SK-N-SH (cell line): ENCODE measurements at regions not wholly inside any gene's neighbourhood (a gene's known extent, or its start where the extent isn't known, plus 50 kb on each side); places are given as distances from the start of the nearest gene placed in this dataset.

Experiments used
- CTCF ChIA-PET: fragments of 300-600, 350-600 bp; formaldehyde crosslinking; extraction: SDS; loops from one replicate; lab custom pipeline; 2021; lab: Yijun Ruan, JAX
- POLR2A ChIA-PET: fragments of 350-600 bp; sonication (Branson Sonifier 250); formaldehyde crosslinking; extraction: SDS; loops from one replicate; lab custom pipeline; 2020; ENCODE audit warnings: antibody characterized with exemption, inconsistent platforms; lab: Yijun Ruan, JAX
- DNase-seq: peaks from one replicate; pipeline ENCODE4 v3.0.0; 2012
- H2AFZ ChIP-seq: fragments of 200-600 bp; sonication (generic); 2 replicates; pipeline ENCODE4 v1.8.1; 2016; ENCODE audit warnings: antibody characterized with exemption, mild to moderate bottlenecking, low read depth
- H3F3A ChIP-seq: fragments of 200-600 bp; sonication (generic); replicated peaks from 2 replicates; pipeline ENCODE3; 2016; ENCODE audit warnings: antibody characterized with exemption, mild to moderate bottlenecking; ENCODE audit not compliant: insufficient read depth
- H3K27ac ChIP-seq, 2 experiments: fragments of 200-500 bp in 1 of 2; fragments of 200-600 bp in 1 of 2; sonication (Bioruptor generic) in 1 of 2; sonication (generic), shearing (Covaris generic) in 1 of 2; 2 replicates each; pipeline versions ENCODE4 v1.5.1 to v1.6.1; 2014 to 2016; ENCODE audit warnings: low read depth in 2 of 2, inconsistent platforms in 1 of 2, low read length in 1 of 2, mild to moderate bottlenecking in 1 of 2, mixed read lengths in 1 of 2
- H3K27me3 ChIP-seq: fragments of 200-600 bp; sonication (generic), shearing (Covaris generic); 2 replicates; pipeline ENCODE4 v1.6.1; 2016; ENCODE audit warnings: mixed run types; ENCODE audit not compliant: insufficient read depth
- H3K36me3 ChIP-seq, 2 experiments: fragments of 200-500 bp in 1 of 2; fragments of 200-600 bp in 1 of 2; sonication (Bioruptor generic) in 1 of 2; sonication (generic) in 1 of 2; replicated peaks in 1 of 2; 2 replicates each; pipeline versions ENCODE3 to v1.5.1; 2014 to 2016; ENCODE audit warnings: low read length in 1 of 2, mild to moderate bottlenecking in 1 of 2; ENCODE audit not compliant: insufficient read depth in 2 of 2, control insufficient read depth in 1 of 2
- H3K4me1 ChIP-seq, 2 experiments: fragments of 200-500 bp in 1 of 2; fragments of 200-600 bp in 1 of 2; sonication (Bioruptor generic) in 1 of 2; sonication (generic), shearing (Covaris generic) in 1 of 2; 2 replicates each; pipeline versions ENCODE4 v1.5.1 to v1.6.1; 2014 to 2016; ENCODE audit warnings: low read depth in 1 of 2, low read length in 1 of 2, mixed run types in 1 of 2; ENCODE audit not compliant: insufficient read depth in 2 of 2, control insufficient read depth in 1 of 2
- H3K4me2 ChIP-seq: fragments of 200-600 bp; sonication (generic), shearing (Covaris generic); 2 replicates; pipeline ENCODE4 v1.6.1; 2017; ENCODE audit warnings: mixed run types
- H3K4me3 ChIP-seq, 2 experiments: fragments of 200-500 bp in 1 of 2; fragments of 200-600 bp in 1 of 2; sonication (Bioruptor generic) in 1 of 2; sonication (generic), shearing (Covaris generic) in 1 of 2; 2 replicates each; pipeline versions ENCODE4 v1.5.1 to v1.8.1; 2014 to 2016; ENCODE audit warnings: low read depth in 2 of 2, inconsistent platforms in 1 of 2, low read length in 1 of 2, mild to moderate bottlenecking in 1 of 2, mixed read lengths in 1 of 2, moderate library complexity in 1 of 2
- H3K79me2 ChIP-seq: fragments of 200-600 bp; sonication (generic); 2 replicates; pipeline ENCODE4 v1.8.1; 2017; ENCODE audit warnings: mild to moderate bottlenecking; ENCODE audit not compliant: insufficient read depth
- H3K9ac ChIP-seq: fragments of 200-600 bp; sonication (generic); 2 replicates; pipeline ENCODE4 v1.6.1; 2017; ENCODE audit warnings: mixed run types
- H3K9me2 ChIP-seq: fragments of 200-600 bp; sonication (generic); 2 replicates; pipeline ENCODE4 v1.6.1; 2017; ENCODE audit warnings: mixed run types
- H3K9me3 ChIP-seq: fragments of 200-600 bp; sonication (generic); 2 replicates; pipeline ENCODE4 v1.6.1; 2017; ENCODE audit warnings: mixed run types, mild to moderate bottlenecking, moderate library complexity
- H4K20me1 ChIP-seq: fragments of 200-600 bp; sonication (generic); 2 replicates; pipeline ENCODE4 v1.6.1; 2017; ENCODE audit warnings: mild to moderate bottlenecking, mixed run types; ENCODE audit not compliant: insufficient read depth
- CHD2 ChIP-seq: fragments of 150-350 bp; IDR thresholded peaks from 2 replicates; pipeline ENCODE4 v1.6.1; 2018; ENCODE audit warnings: low read length; ENCODE audit not compliant: partially characterized antibody
- FOXJ3 ChIP-seq: sonication (generic); formaldehyde crosslinking; IDR thresholded peaks from 2 replicates; pipeline ENCODE4 v1.5.1; 2020; ENCODE audit warnings: mild to moderate bottlenecking, missing genetic modification reagents
- GABPA ChIP-seq: IDR thresholded peaks from 2 replicates; pipeline ENCODE4 v1.4.0; 2012; ENCODE audit warnings: low read depth, mild to moderate bottlenecking
- JUND ChIP-seq: IDR thresholded peaks from 2 replicates; pipeline ENCODE4 v1.4.0; 2012
- NRF1 ChIP-seq: IDR thresholded peaks from 2 replicates; pipeline ENCODE4 v1.6.1; 2012; ENCODE audit warnings: low read depth, mild to moderate bottlenecking, low read length
- POLR2AphosphoS5 ChIP-seq: IDR thresholded peaks from 2 replicates; pipeline ENCODE4 v1.6.1; 2012; ENCODE audit warnings: low read depth, low read length
- RAD21 ChIP-seq: IDR thresholded peaks from 2 replicates; pipeline ENCODE4 v1.6.1; 2012; ENCODE audit warnings: mild to moderate bottlenecking, low read length
- RXRA ChIP-seq: IDR thresholded peaks from 2 replicates; pipeline ENCODE4 v1.4.0; 2012; ENCODE audit warnings: low read depth, mild to moderate bottlenecking, borderline replicate concordance
- SIN3A ChIP-seq: IDR thresholded peaks from 2 replicates; pipeline ENCODE4 v1.6.1; 2012; ENCODE audit warnings: low read depth, mild to moderate bottlenecking, low read length, moderate library complexity, borderline replicate concordance
- SMC3 ChIP-seq: IDR thresholded peaks from 2 replicates; pipeline ENCODE4 v1.6.1; 2012; ENCODE audit warnings: low read depth, low read length, improper control_type of control experiment
- TCF12 ChIP-seq: IDR thresholded peaks from 2 replicates; pipeline ENCODE4 v1.4.0; 2012
- TF ChIP-seq, protein P1 (sequence below): fragments of 150-350 bp; IDR thresholded peaks from 2 replicates; pipeline ENCODE4 v1.6.1; 2016; ENCODE audit warnings: mild to moderate bottlenecking, low read depth, low read length
- TF ChIP-seq, protein P2 (sequence below): IDR thresholded peaks from 2 replicates; pipeline ENCODE4 v1.4.0; 2012; ENCODE audit warnings: low read depth, borderline replicate concordance
- TF ChIP-seq, protein P3 (sequence below): IDR thresholded peaks from 2 replicates; pipeline ENCODE4 v1.6.1; 2012; ENCODE audit warnings: mild to moderate bottlenecking, low read depth, low read length, moderate library complexity
- TF ChIP-seq, protein P4 (sequence below): IDR thresholded peaks from 2 replicates; pipeline ENCODE4 v1.4.0; 2012; ENCODE audit warnings: low read depth

DNA sequence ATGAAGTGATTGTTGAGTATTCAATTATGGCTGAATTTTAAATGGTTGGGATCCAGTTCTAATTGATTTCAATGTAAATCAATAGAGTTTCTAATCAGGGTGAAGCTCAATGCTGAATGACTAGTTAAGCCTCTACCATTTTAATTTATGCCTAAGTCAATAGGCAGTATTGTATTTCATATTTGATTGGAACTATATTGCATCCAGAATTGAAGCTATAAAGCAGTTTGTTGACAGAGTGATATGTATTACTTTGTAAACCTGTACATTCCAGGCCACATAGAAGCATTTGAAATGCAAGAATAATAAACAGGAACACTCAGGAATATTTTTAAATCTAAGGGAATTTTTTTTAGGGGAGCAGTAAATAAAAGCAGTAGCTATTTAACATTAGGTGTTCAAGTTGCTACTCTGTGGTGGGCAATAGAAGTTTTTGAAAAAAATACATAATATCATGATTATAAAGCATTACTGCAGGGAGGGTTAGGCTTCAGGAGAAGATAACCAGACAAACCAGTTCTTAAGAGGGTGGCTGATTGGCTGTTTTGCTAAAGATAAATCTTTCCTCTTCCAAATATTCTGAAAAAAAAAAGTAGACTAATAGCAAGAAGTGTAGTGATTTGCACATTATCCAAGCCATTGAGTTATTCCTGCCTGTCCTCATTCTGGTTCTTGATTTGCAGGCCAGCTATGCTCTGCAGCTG, 492.0 kb upstream of the MEF2C start:
- H3K27ac ChIP-seq, result no peak overlapping the region
- H3K9ac ChIP-seq, result no peak overlapping the region
- no peaks in the 10 kb centered on the region for H3F3A ChIP-seq
- H3K36me3 ChIP-seq, result no peaks in the 10 kb centered on the region
- no peak for TF ChIP-seq POLR2AphosphoS5
- TF ChIP-seq FOXJ3, result no peak
- TF ChIP-seq, protein P1, sequence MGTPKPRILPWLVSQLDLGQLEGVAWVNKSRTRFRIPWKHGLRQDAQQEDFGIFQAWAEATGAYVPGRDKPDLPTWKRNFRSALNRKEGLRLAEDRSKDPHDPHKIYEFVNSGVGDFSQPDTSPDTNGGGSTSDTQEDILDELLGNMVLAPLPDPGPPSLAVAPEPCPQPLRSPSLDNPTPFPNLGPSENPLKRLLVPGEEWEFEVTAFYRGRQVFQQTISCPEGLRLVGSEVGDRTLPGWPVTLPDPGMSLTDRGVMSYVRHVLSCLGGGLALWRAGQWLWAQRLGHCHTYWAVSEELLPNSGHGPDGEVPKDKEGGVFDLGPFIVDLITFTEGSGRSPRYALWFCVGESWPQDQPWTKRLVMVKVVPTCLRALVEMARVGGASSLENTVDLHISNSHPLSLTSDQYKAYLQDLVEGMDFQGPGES, result no peak
- TF ChIP-seq RXRA, result no peak
- TF ChIP-seq RAD21, result no peak
- TF ChIP-seq, protein P2, sequence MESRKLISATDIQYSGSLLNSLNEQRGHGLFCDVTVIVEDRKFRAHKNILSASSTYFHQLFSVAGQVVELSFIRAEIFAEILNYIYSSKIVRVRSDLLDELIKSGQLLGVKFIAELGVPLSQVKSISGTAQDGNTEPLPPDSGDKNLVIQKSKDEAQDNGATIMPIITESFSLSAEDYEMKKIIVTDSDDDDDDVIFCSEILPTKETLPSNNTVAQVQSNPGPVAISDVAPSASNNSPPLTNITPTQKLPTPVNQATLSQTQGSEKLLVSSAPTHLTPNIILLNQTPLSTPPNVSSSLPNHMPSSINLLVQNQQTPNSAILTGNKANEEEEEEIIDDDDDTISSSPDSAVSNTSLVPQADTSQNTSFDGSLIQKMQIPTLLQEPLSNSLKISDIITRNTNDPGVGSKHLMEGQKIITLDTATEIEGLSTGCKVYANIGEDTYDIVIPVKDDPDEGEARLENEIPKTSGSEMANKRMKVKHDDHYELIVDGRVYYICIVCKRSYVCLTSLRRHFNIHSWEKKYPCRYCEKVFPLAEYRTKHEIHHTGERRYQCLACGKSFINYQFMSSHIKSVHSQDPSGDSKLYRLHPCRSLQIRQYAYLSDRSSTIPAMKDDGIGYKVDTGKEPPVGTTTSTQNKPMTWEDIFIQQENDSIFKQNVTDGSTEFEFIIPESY, result no peak
- no peak for TF ChIP-seq NRF1
- no peak for TF ChIP-seq TCF12
- no peak for TF ChIP-seq SIN3A
- TF ChIP-seq, protein P3, sequence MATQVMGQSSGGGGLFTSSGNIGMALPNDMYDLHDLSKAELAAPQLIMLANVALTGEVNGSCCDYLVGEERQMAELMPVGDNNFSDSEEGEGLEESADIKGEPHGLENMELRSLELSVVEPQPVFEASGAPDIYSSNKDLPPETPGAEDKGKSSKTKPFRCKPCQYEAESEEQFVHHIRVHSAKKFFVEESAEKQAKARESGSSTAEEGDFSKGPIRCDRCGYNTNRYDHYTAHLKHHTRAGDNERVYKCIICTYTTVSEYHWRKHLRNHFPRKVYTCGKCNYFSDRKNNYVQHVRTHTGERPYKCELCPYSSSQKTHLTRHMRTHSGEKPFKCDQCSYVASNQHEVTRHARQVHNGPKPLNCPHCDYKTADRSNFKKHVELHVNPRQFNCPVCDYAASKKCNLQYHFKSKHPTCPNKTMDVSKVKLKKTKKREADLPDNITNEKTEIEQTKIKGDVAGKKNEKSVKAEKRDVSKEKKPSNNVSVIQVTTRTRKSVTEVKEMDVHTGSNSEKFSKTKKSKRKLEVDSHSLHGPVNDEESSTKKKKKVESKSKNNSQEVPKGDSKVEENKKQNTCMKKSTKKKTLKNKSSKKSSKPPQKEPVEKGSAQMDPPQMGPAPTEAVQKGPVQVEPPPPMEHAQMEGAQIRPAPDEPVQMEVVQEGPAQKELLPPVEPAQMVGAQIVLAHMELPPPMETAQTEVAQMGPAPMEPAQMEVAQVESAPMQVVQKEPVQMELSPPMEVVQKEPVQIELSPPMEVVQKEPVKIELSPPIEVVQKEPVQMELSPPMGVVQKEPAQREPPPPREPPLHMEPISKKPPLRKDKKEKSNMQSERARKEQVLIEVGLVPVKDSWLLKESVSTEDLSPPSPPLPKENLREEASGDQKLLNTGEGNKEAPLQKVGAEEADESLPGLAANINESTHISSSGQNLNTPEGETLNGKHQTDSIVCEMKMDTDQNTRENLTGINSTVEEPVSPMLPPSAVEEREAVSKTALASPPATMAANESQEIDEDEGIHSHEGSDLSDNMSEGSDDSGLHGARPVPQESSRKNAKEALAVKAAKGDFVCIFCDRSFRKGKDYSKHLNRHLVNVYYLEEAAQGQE, result no peak
- TF ChIP-seq, protein P4, sequence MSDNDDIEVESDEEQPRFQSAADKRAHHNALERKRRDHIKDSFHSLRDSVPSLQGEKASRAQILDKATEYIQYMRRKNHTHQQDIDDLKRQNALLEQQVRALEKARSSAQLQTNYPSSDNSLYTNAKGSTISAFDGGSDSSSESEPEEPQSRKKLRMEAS, result no peak
- TF ChIP-seq CHD2, result no peak
- no peak for TF ChIP-seq JUND
- TF ChIP-seq GABPA, result no peak
- TF ChIP-seq SMC3, result no peak
- H3K79me2 ChIP-seq, result no peaks in the 10 kb centered on the region
- DNase-seq, result no peak
- no peak overlapping the region for H2AFZ ChIP-seq
- no peaks in the 10 kb centered on the region for H3K27me3 ChIP-seq
- H3K4me2 ChIP-seq, result no peak overlapping the region
- no peaks in the 10 kb centered on the region for H3K4me1 ChIP-seq
- POLR2A ChIA-PET, result interaction anchor here (0.7 kb wide), 1 partner anchor 441 kb away, joined by 3 read pairs; no protein-coding TSS in a partner anchor
- H3K4me3 ChIP-seq, result no peak overlapping the region
- H3K9me3 ChIP-seq, result no peaks in the 10 kb centered on the region
- H4K20me1 ChIP-seq, result no peaks in the 10 kb centered on the region
- CTCF ChIA-PET, result interaction anchor here (1.0 kb wide), 1 partner anchor 25 kb away, joined by 3 read pairs; no protein-coding TSS in a partner anchor
- H3K9me2 ChIP-seq, result no peaks in the 10 kb centered on the region
